H1 (cell line): ENCODE measurements at regions not wholly inside any gene's neighbourhood (a gene's known extent, or its start where the extent isn't known, plus 50 kb on each side); places are given as distances from the start of the nearest gene placed in this dataset.

Experiments used
- RAD21 ChIP-seq, 2 experiments: IDR thresholded peaks in 1 of 2; conservative IDR thresholded peaks in 1 of 2; 2 replicates each; pipeline ENCODE4 v1.6.1; 2011; ENCODE audit warnings: low read depth in 2 of 2, low read length in 2 of 2, improper control_type of control experiment in 1 of 2, inconsistent platforms in 1 of 2, mild to moderate bottlenecking in 1 of 2, moderate library complexity in 1 of 2
- TF ChIP-seq, protein P1 (sequence below), 3 experiments: IDR thresholded peaks; 1 replicate in 2 of 3; 2 replicates in 1 of 3; pipeline versions ENCODE4 v1.5.1 to v1.6.1; 2011; ENCODE audit warnings: low read length in 3 of 3, mild to moderate bottlenecking in 3 of 3, inconsistent platforms in 2 of 3, low read depth in 1 of 3, moderate library complexity in 1 of 3; ENCODE audit not compliant: insufficient read depth in 1 of 3; ENCODE audit errors: control extremely low read depth in 1 of 3

- no peak for TF ChIP-seq RAD21 (IDR thresholded peaks at IDR 0.05 in 1 of 2, conservative IDR thresholded peaks at IDR 0.05 in 1 of 2; ENCODE audit: low read depth in 2 of 2, low read length in 2 of 2)
- TF ChIP-seq, protein P1, sequence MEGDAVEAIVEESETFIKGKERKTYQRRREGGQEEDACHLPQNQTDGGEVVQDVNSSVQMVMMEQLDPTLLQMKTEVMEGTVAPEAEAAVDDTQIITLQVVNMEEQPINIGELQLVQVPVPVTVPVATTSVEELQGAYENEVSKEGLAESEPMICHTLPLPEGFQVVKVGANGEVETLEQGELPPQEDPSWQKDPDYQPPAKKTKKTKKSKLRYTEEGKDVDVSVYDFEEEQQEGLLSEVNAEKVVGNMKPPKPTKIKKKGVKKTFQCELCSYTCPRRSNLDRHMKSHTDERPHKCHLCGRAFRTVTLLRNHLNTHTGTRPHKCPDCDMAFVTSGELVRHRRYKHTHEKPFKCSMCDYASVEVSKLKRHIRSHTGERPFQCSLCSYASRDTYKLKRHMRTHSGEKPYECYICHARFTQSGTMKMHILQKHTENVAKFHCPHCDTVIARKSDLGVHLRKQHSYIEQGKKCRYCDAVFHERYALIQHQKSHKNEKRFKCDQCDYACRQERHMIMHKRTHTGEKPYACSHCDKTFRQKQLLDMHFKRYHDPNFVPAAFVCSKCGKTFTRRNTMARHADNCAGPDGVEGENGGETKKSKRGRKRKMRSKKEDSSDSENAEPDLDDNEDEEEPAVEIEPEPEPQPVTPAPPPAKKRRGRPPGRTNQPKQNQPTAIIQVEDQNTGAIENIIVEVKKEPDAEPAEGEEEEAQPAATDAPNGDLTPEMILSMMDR (IDR thresholded peaks at IDR 0.05; ENCODE audit: control extremely low read depth in 1 of 3, insufficient read depth in 1 of 3, low read depth in 1 of 3, low read length in 3 of 3) = no peak
Observed at GRCh38 chr4:29153642-29154041, 1566.5 kb upstream of the PCDH7 start (continued).
